HepG2 (cell line): ENCODE measurements at regions not wholly inside any gene's neighbourhood (a gene's known extent, or its start where the extent isn't known, plus 50 kb on each side); places are given as distances from the start of the nearest gene placed in this dataset.

Experiments
- DR1 ChIP-seq: sonication (generic); formaldehyde crosslinking; IDR thresholded peaks from 2 replicates; pipeline ENCODE4 v1.8.0; 2021; ENCODE audit warnings: mild to moderate bottlenecking, missing genetic modification reagents, inconsistent platforms
- GATAD1 ChIP-seq: IDR thresholded peaks from 2 replicates; pipeline ENCODE4 v1.6.1; 2016; ENCODE audit warnings: missing genetic modification reagents, missing compliant biosample characterization
- IRF2 ChIP-seq: IDR thresholded peaks from 2 replicates; pipeline ENCODE4 v1.6.1; 2018; ENCODE audit warnings: missing genetic modification reagents, missing compliant biosample characterization
- JDP2 ChIP-seq: sonication (generic); formaldehyde crosslinking; IDR thresholded peaks from 2 replicates; pipeline ENCODE4 v1.8.1; 2022; ENCODE audit warnings: missing genetic modification reagents, borderline replicate concordance
- JUN ChIP-seq: sonication (generic); formaldehyde crosslinking; IDR thresholded peaks from 2 replicates; pipeline ENCODE4 v1.4.0; 2020; ENCODE audit warnings: mild to moderate bottlenecking, missing genetic modification reagents
- KAT2B ChIP-seq: fragments of 150-350 bp; IDR thresholded peaks from 2 replicates; pipeline ENCODE4 v1.6.1; 2014; ENCODE audit warnings: low read depth, low read length, borderline replicate concordance
- KLF9 ChIP-seq: IDR thresholded peaks from 2 replicates; pipeline ENCODE4 v1.6.1; 2016; ENCODE audit warnings: low read depth
- SETDB1 ChIP-seq: sonication (generic); formaldehyde crosslinking; IDR thresholded peaks from 2 replicates; pipeline ENCODE4 v1.5.1; 2020; ENCODE audit warnings: missing genetic modification reagents, mild to moderate bottlenecking, borderline replicate concordance
- STAT5B ChIP-seq: sonication (generic); formaldehyde crosslinking; IDR thresholded peaks from 2 replicates; pipeline ENCODE4 v1.4.0; 2020; ENCODE audit warnings: missing genetic modification reagents
- ZBTB7A ChIP-seq: sonication (generic); formaldehyde crosslinking; IDR thresholded peaks from 2 replicates; pipeline ENCODE4 v1.8.0; 2022; ENCODE audit warnings: mild to moderate bottlenecking, missing genetic modification reagents
- ZMYM2 ChIP-seq: sonication (generic); formaldehyde crosslinking; IDR thresholded peaks from 2 replicates; pipeline ENCODE4 v1.8.0; 2022; ENCODE audit warnings: mild to moderate bottlenecking, missing genetic modification reagents
- ZNF225 ChIP-seq: sonication (generic); formaldehyde crosslinking; IDR thresholded peaks from 2 replicates; pipeline ENCODE4 v1.4.0; 2020; ENCODE audit warnings: mild to moderate bottlenecking, missing genetic modification reagents
- ZNF367 ChIP-seq: sonication (generic); formaldehyde crosslinking; IDR thresholded peaks from 2 replicates; pipeline ENCODE4 v1.4.0; 2020; ENCODE audit warnings: missing genetic modification reagents, borderline replicate concordance
- ZNF788 ChIP-seq: sonication (generic); formaldehyde crosslinking; IDR thresholded peaks from 2 replicates; pipeline ENCODE4 v1.5.0; 2020; ENCODE audit warnings: mild to moderate bottlenecking, missing genetic modification reagents, borderline replicate concordance
- ZSCAN20 ChIP-seq: sonication (generic); formaldehyde crosslinking; IDR thresholded peaks from 2 replicates; pipeline ENCODE4 v1.4.0; 2020; ENCODE audit warnings: missing genetic modification reagents, mild to moderate bottlenecking, borderline replicate concordance
- TF ChIP-seq, protein P1 (sequence below): sonication (generic); formaldehyde crosslinking; IDR thresholded peaks from 2 replicates; pipeline ENCODE4 v1.5.0; 2020; ENCODE audit warnings: mild to moderate bottlenecking, missing genetic modification reagents, borderline replicate concordance
- TF ChIP-seq, protein P2 (sequence below): sonication (generic); formaldehyde crosslinking; IDR thresholded peaks from 2 replicates; pipeline ENCODE4 v1.4.0; 2020; ENCODE audit warnings: missing genetic modification reagents
- TF ChIP-seq, protein P3 (sequence below), 2 experiments: sonication (generic) in 1 of 2; formaldehyde crosslinking in 1 of 2; IDR thresholded peaks; 2 replicates each; pipeline versions ENCODE4 v1.6.1 to v1.9.0; 2014 to 2022; ENCODE audit warnings: antibody characterized with exemption in 1 of 2, borderline replicate concordance in 1 of 2, inconsistent platforms in 1 of 2, low read depth in 1 of 2, missing genetic modification reagents in 1 of 2

DNA sequence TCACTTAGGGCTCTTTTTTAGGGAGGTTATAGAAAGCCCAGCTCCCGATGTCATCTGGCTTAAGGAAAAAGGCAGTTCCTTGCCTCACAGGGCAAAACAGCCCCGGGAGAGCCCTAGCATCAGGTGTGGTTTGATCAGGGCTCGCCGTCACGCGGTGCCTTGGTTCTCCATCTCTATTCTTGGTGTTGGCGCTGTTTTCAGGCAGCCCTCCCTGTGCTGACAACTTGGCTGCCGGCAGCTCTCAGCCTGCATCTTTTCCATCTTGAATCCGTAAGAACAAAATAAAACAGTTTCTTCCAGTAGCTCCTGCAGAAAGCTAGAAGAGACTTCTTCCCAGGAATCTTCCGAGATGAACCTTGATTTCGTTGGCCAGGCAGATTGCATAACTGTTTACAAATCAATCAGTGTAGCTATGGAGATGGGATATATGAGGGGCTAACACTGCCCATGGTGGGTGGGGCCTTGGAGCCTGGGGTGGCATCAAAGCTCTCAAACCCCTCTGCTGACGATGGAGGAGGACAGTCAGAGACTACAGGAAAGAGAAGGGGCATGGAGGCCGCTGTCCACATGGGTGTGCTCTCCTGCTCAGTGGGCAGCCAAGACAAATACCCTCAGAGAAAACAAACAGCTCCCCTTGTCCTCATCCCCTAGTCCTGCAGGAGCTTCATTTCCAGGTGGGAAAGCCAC is 370.7 kb upstream of the C1orf174 start (continued):
- TF ChIP-seq, protein P1, sequence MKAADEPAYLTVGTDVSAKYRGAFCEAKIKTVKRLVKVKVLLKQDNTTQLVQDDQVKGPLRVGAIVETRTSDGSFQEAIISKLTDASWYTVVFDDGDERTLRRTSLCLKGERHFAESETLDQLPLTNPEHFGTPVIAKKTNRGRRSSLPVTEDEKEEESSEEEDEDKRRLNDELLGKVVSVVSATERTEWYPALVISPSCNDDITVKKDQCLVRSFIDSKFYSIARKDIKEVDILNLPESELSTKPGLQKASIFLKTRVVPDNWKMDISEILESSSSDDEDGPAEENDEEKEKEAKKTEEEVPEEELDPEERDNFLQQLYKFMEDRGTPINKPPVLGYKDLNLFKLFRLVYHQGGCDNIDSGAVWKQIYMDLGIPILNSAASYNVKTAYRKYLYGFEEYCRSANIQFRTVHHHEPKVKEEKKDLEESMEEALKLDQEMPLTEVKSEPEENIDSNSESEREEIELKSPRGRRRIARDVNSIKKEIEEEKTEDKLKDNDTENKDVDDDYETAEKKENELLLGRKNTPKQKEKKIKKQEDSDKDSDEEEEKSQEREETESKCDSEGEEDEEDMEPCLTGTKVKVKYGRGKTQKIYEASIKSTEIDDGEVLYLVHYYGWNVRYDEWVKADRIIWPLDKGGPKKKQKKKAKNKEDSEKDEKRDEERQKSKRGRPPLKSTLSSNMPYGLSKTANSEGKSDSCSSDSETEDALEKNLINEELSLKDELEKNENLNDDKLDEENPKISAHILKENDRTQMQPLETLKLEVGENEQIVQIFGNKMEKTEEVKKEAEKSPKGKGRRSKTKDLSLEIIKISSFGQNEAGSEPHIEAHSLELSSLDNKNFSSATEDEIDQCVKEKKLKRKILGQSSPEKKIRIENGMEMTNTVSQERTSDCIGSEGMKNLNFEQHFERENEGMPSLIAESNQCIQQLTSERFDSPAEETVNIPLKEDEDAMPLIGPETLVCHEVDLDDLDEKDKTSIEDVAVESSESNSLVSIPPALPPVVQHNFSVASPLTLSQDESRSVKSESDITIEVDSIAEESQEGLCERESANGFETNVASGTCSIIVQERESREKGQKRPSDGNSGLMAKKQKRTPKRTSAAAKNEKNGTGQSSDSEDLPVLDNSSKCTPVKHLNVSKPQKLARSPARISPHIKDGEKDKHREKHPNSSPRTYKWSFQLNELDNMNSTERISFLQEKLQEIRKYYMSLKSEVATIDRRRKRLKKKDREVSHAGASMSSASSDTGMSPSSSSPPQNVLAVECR (CRISPR knock-in tag): 0 out of 2 replicates have a peak, but pooled peaks have one; percentile 28
- TF ChIP-seq KLF9 (CRISPR knock-in tag) (no peak), ZSCAN20 (no peak), DR1 (no peak), JDP2 (CRISPR knock-in tag) (no peak), ZNF225 (CRISPR knock-in tag) (no peak), KAT2B (no peak), IRF2 (CRISPR knock-in tag) (no peak), GATAD1 (CRISPR knock-in tag) (no peak), ZBTB7A (CRISPR knock-in tag) (no peak), ZNF788 (CRISPR knock-in tag) (no peak), STAT5B (CRISPR knock-in tag) (no peak), ZMYM2 (CRISPR knock-in tag) (no peak), SETDB1 (CRISPR knock-in tag) (no peak), ZNF367 (CRISPR knock-in tag) (no peak), JUN (no peak)
- TF ChIP-seq, protein P2, sequence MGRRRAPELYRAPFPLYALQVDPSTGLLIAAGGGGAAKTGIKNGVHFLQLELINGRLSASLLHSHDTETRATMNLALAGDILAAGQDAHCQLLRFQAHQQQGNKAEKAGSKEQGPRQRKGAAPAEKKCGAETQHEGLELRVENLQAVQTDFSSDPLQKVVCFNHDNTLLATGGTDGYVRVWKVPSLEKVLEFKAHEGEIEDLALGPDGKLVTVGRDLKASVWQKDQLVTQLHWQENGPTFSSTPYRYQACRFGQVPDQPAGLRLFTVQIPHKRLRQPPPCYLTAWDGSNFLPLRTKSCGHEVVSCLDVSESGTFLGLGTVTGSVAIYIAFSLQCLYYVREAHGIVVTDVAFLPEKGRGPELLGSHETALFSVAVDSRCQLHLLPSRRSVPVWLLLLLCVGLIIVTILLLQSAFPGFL (CRISPR knock-in tag): no peak
- TF ChIP-seq, protein P3, sequence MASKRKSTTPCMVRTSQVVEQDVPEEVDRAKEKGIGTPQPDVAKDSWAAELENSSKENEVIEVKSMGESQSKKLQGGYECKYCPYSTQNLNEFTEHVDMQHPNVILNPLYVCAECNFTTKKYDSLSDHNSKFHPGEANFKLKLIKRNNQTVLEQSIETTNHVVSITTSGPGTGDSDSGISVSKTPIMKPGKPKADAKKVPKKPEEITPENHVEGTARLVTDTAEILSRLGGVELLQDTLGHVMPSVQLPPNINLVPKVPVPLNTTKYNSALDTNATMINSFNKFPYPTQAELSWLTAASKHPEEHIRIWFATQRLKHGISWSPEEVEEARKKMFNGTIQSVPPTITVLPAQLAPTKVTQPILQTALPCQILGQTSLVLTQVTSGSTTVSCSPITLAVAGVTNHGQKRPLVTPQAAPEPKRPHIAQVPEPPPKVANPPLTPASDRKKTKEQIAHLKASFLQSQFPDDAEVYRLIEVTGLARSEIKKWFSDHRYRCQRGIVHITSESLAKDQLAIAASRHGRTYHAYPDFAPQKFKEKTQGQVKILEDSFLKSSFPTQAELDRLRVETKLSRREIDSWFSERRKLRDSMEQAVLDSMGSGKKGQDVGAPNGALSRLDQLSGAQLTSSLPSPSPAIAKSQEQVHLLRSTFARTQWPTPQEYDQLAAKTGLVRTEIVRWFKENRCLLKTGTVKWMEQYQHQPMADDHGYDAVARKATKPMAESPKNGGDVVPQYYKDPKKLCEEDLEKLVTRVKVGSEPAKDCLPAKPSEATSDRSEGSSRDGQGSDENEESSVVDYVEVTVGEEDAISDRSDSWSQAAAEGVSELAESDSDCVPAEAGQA (IDR thresholded peaks at IDR 0.05; ENCODE audit: low read depth): no peak
- TF ChIP-seq, protein P3 (CRISPR knock-in tag; IDR thresholded peaks at IDR 0.05; ENCODE audit: borderline replicate concordance): no peak
